Smooth muscle cell (in vitro differentiated cells): ENCODE measurements at regions not wholly inside any gene's neighbourhood (a gene's known extent, or its start where the extent isn't known, plus 50 kb on each side); places are given as distances from the start of the nearest gene placed in this dataset.

ENCODE experiments used
- DNase-seq: peaks from one replicate; lab custom pipeline; 2025; ENCODE audit not compliant: unreplicated experiment; lab: John Stamatoyannopoulos, UW
- H2AFZ ChIP-seq: fragments of 200-600 bp; sonication (generic); 2 replicates; pipeline ENCODE4 v1.6.0; 2016; ENCODE audit warnings: antibody characterized with exemption, low read depth, mild to moderate bottlenecking
- H3F3A ChIP-seq: fragments of 200-600 bp; sonication (generic); 2 replicates; pipeline ENCODE4 v1.6.0; 2017; ENCODE audit warnings: antibody characterized with exemption, low read depth
- H3K27ac ChIP-seq: fragments of 200-600 bp; sonication (generic); 2 replicates; pipeline ENCODE4 v1.5.1; 2016; ENCODE audit warnings: low read depth, mild to moderate bottlenecking
- H3K27me3 ChIP-seq: fragments of 200-600 bp; sonication (generic); 2 replicates; pipeline ENCODE4 v1.6.1; 2016; ENCODE audit warnings: low read depth, mild to moderate bottlenecking
- H3K36me3 ChIP-seq: fragments of 200-600 bp; sonication (generic); 2 replicates; pipeline ENCODE4 v1.5.1; 2016; ENCODE audit warnings: low read depth
- H3K4me1 ChIP-seq: fragments of 200-600 bp; sonication (generic); 2 replicates; pipeline ENCODE4 v1.5.1; 2016; ENCODE audit warnings: low read depth
- H3K4me2 ChIP-seq: fragments of 200-600 bp; sonication (generic); 2 replicates; pipeline ENCODE4 v1.6.0; 2016; ENCODE audit warnings: mild to moderate bottlenecking
- H3K4me3 ChIP-seq: fragments of 200-600 bp; sonication (generic); 2 replicates; pipeline ENCODE4 v1.5.1; 2016; ENCODE audit warnings: mild to moderate bottlenecking
- H3K79me2 ChIP-seq: fragments of 200-600 bp; sonication (generic); 2 replicates; pipeline ENCODE4 v1.6.0; 2016; ENCODE audit warnings: low read depth, mild to moderate bottlenecking
- H3K9ac ChIP-seq: fragments of 200-600 bp; sonication (generic); 2 replicates; pipeline ENCODE4 v1.6.0; 2016; ENCODE audit warnings: low read depth
- H3K9me3 ChIP-seq: fragments of 200-600 bp; sonication (generic); replicated peaks from 2 replicates; pipeline ENCODE4 v1.5.1; 2016; ENCODE audit warnings: low read depth
- H4K20me1 ChIP-seq: fragments of 200-600 bp; sonication (generic); 2 replicates; pipeline ENCODE4 v1.6.0; 2016; ENCODE audit warnings: low read depth
- WGBS: methylation state at CpG from one replicate; pipeline ENCODE4 v1.1.7; 2016; ENCODE audit warnings: low lambda C conversion rate; 5-methylcytosine and 5-hydroxymethylcytosine counted together
- TF ChIP-seq, protein P1 (sequence below): fragments of 200-600 bp; sonication (generic); IDR thresholded peaks from 2 replicates; pipeline ENCODE4 v1.5.1; 2017; ENCODE audit warnings: borderline replicate concordance, mild to moderate bottlenecking, antibody characterized with exemption; ENCODE audit not compliant: insufficient read depth, poor library complexity, severe bottlenecking

DNA sequence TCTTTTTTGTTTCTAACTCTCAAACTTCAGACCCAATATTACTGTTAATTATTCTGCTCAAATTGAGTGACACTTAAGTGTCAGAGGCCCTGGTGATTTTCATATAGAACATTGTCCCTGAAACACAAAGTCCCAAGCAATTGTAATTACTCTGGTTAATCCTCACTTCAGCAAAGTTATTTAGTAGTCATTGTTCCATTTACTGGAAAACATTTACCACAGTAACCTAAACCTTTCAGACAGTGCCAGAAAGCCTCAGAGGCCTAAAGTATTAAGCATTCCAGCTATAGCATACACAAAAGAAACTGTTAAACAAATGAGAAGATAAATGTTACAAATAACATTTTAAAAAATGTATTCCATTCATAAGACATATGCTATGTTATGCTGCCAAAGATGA, 237.2 kb upstream of the CDH6 start:
- Histone ChIP-seq H3K27ac (no peak overlapping the region), H4K20me1 (no peaks in the 10 kb centered on the region), H3K79me2 (no peaks in the 10 kb centered on the region), H2AFZ (no peak overlapping the region), H3K4me3 (no peak overlapping the region), H3K36me3 (no peaks in the 10 kb centered on the region), H3F3A (no peaks in the 10 kb centered on the region), H3K4me1 (peaks cover 23% of the 10 kb centered on the region), H3K4me2 (no peak overlapping the region), H3K27me3 (no peaks in the 10 kb centered on the region), H3K9me3 (no peaks in the 10 kb centered on the region), H3K9ac (no peak overlapping the region)
- no peak for DNase-seq
- TF ChIP-seq, protein P1, sequence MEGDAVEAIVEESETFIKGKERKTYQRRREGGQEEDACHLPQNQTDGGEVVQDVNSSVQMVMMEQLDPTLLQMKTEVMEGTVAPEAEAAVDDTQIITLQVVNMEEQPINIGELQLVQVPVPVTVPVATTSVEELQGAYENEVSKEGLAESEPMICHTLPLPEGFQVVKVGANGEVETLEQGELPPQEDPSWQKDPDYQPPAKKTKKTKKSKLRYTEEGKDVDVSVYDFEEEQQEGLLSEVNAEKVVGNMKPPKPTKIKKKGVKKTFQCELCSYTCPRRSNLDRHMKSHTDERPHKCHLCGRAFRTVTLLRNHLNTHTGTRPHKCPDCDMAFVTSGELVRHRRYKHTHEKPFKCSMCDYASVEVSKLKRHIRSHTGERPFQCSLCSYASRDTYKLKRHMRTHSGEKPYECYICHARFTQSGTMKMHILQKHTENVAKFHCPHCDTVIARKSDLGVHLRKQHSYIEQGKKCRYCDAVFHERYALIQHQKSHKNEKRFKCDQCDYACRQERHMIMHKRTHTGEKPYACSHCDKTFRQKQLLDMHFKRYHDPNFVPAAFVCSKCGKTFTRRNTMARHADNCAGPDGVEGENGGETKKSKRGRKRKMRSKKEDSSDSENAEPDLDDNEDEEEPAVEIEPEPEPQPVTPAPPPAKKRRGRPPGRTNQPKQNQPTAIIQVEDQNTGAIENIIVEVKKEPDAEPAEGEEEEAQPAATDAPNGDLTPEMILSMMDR = no peak

DNA sequence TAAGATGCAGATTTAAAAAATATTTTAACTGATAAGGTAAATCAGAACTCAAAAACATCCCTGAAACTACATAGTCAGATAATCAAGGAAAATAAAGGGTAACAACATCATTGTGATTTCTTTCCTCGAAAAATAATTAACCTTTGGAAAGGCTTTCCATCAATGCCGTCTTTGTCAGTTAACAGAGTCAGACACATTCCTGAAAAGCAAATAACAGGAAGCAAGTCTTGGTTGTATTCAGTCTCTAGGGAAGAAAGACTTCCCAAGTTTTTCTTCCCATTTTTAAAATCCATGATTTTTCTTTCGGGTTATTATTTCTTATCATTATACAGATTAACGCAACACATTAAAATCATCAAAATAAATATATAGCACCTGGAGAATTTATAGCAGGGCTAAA, 256.4 kb upstream of the CDH6 start:
- no peaks in the 10 kb centered on the region for H3K9me3 ChIP-seq
- no peaks in the 10 kb centered on the region for H3K79me2 ChIP-seq
- H3K9ac ChIP-seq = no peak overlapping the region
- no peak overlapping the region for H3K27ac ChIP-seq
- no peaks in the 10 kb centered on the region for H3K36me3 ChIP-seq
- TF ChIP-seq, protein P1 = no peak
- H3K27me3 ChIP-seq = no peaks in the 10 kb centered on the region
- H3K4me3 ChIP-seq = no peak overlapping the region
- H3F3A ChIP-seq = no peaks in the 10 kb centered on the region
- H2AFZ ChIP-seq = no peak overlapping the region
- H3K4me1 ChIP-seq = no peaks in the 10 kb centered on the region
- DNase-seq = no peak
- no peak overlapping the region for H3K4me2 ChIP-seq
- H4K20me1 ChIP-seq = no peaks in the 10 kb centered on the region
- WGBS = 59% methylated on average over 4 of the region's 4 CpGs

DNA sequence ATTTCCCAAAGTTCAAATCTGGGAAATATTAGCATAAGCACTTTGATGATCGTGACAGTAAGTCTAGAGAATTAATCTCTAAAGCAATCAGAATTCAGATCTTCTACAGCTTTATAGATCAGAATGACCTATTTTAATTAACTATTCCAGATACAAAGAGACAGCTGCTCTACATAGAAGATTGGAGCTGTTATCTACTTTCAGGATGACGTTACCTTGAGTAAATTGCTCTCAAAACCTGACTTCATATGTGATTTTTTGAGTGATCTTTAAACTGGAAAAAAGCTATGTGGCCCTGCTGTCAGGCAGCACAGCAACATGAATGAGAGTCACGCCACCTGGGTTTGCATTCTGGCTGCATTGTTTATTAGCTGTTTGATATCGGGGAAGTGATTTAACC, 259.9 kb upstream of the CDH6 start:
- WGBS = 91% methylated on average over 4 of the region's 4 CpGs

More for the DNA sequence above, 259.9 kb upstream of the CDH6 start:
- Histone ChIP-seq H3K36me3 (no peaks in the 10 kb centered on the region), H3K9ac (no peak overlapping the region), H3K4me3 (no peak overlapping the region), H3K4me1 (no peaks in the 10 kb centered on the region), H3F3A (no peaks in the 10 kb centered on the region), H3K27ac (no peak overlapping the region), H3K9me3 (no peaks in the 10 kb centered on the region), H4K20me1 (no peaks in the 10 kb centered on the region), H3K27me3 (no peaks in the 10 kb centered on the region), H3K4me2 (no peak overlapping the region), H2AFZ (peak overlapping the region; percentile 12), H3K79me2 (no peaks in the 10 kb centered on the region)
- no peak for DNase-seq
- TF ChIP-seq, protein P1 = no peak
